ENCODE measurements at regions not wholly inside any gene's neighbourhood (a gene's known extent, or its start where the extent isn't known, plus 50 kb on each side); places are given as distances from the start of the nearest gene placed in this dataset.
"Not testable (repeated sequence)": the region's sequence is repeated elsewhere in the genome, so short reads cannot be mapped to it uniquely, and the experiment has no call there.

DNA sequence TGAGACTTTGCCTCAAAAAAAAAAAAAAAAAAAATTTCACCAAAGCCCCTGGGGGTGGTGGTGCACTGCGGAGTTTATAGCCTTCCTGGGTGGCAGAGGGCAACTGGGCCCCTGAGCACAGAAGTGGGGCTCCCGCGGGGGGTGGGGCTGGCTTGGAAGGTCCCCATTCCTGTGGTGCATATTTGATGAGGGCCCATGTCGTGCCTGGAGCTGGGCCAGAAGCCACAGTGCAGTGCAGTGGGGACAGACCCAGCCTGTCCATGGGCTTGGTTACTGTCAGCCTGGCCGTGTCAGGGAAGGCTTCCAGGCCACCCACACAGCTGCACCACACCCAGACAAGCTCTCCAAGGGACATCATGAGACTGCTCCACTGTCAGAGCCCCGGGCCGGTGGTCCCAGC is 95.5 kb downstream of the NSUN5 start:
- not testable (repeated sequence) for H3K4me3 ChIP-seq (ENCODE audit: insufficient read depth, low read depth, low read length); H3K9me3 ChIP-seq (ENCODE audit: control insufficient read depth, low read length); H3K36me3 ChIP-seq (ENCODE audit: control insufficient read depth, insufficient read depth, low read length); H3K27me3 ChIP-seq (ENCODE audit: control insufficient read depth, insufficient read depth, low read length, poor library complexity, severe bottlenecking); H3K4me1 ChIP-seq (ENCODE audit: control insufficient read depth, insufficient read depth, low read length); H3K27ac ChIP-seq (ENCODE audit: insufficient read depth, low read depth, low read length, poor library complexity, severe bottlenecking)
- WGBS, 2 experiments = 86 to 97% methylated on average over 3 of the region's 7 CpGs

DNA sequence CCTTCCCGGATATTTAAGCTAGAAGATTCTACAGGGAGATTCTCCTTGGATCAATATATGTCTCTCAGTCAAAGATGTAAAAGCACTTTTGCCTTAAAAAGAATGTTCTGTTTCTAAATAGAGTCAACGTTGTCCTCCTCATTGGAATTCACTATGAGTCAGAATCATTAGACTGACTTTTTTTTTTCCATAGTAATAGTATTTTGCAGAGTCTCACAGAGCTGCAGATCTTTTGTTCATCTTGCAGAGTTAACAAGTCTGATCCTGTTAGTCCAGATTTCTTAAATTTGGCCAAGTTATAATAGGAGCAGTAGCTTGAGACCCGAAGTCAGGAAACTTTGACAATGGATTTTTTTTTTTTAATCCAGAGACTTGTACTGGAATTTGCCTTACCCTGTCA is 103.0 kb downstream of the NSUN5 start:
- H3K4me1 ChIP-seq (ENCODE audit: control insufficient read depth, insufficient read depth, low read length); H3K27me3 ChIP-seq (ENCODE audit: control insufficient read depth, insufficient read depth, low read length, poor library complexity, severe bottlenecking); H3K4me3 ChIP-seq (ENCODE audit: insufficient read depth, low read depth, low read length); H3K36me3 ChIP-seq (ENCODE audit: control insufficient read depth, insufficient read depth, low read length); H3K27ac ChIP-seq (ENCODE audit: insufficient read depth, low read depth, low read length, poor library complexity, severe bottlenecking); H3K9me3 ChIP-seq (ENCODE audit: control insufficient read depth, low read length): not testable (repeated sequence)
- 91 to 100% methylated on average over 1 of the region's 3 CpGs for WGBS, 2 experiments

DNA sequence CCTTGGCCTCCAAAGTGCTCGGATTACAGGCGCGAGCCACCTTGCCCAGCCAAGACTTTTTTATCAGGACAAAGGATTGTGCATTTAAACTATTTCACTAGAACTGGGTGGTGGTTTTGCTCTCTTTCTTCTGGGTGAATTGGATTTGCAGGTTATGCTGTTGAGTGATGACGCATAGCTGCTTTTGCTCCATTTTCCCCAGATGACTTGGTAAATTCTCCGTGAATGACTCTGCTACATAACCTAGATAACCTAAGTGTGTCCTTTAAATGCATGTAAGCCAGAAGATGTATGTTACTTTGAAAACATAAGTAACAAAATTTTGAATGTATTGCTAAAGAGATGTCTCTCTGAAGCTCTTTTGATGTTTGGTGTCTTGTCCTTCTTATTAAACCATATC is 103.7 kb downstream of the NSUN5 start:
- 83 to 100% methylated on average over 1 to 3 of the region's 5 CpGs for WGBS, 2 experiments
- not testable (repeated sequence) for H3K36me3 ChIP-seq (ENCODE audit: control insufficient read depth, insufficient read depth, low read length); H3K9me3 ChIP-seq (ENCODE audit: control insufficient read depth, low read length); H3K4me1 ChIP-seq (ENCODE audit: control insufficient read depth, insufficient read depth, low read length); H3K4me3 ChIP-seq (ENCODE audit: insufficient read depth, low read depth, low read length); H3K27ac ChIP-seq (ENCODE audit: insufficient read depth, low read depth, low read length, poor library complexity, severe bottlenecking); H3K27me3 ChIP-seq (ENCODE audit: control insufficient read depth, insufficient read depth, low read length, poor library complexity, severe bottlenecking)

DNA sequence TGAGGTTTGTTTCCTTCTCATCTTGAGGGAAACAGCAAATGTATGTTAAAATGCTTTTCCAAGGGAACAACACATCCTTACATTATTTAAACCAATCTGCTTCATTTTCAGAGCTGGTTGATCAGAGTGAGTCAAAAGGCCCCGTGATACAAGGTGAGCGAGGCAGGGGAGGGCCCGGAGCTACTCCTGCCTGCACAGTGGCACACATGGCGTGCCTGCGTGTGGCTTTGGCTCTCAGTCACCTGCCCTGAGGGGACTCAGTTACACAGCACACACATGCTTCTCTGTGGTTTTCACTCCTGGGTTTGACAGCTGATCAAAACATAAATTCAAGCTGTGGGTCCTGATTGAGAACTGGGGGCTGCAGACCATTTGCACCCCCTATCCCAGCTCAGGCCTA is 105.3 kb downstream of the NSUN5 start:
- not testable (repeated sequence) for H3K9me3 ChIP-seq (ENCODE audit: control insufficient read depth, low read length); H3K27ac ChIP-seq (ENCODE audit: insufficient read depth, low read depth, low read length, poor library complexity, severe bottlenecking); H3K27me3 ChIP-seq (ENCODE audit: control insufficient read depth, insufficient read depth, low read length, poor library complexity, severe bottlenecking); H3K36me3 ChIP-seq (ENCODE audit: control insufficient read depth, insufficient read depth, low read length); H3K4me3 ChIP-seq (ENCODE audit: insufficient read depth, low read depth, low read length); H3K4me1 ChIP-seq (ENCODE audit: control insufficient read depth, insufficient read depth, low read length)
- whole genome bisulfite sequencing, 2 experiments = 100% methylated on average over 1 to 4 of the region's 5 CpGs

DNA sequence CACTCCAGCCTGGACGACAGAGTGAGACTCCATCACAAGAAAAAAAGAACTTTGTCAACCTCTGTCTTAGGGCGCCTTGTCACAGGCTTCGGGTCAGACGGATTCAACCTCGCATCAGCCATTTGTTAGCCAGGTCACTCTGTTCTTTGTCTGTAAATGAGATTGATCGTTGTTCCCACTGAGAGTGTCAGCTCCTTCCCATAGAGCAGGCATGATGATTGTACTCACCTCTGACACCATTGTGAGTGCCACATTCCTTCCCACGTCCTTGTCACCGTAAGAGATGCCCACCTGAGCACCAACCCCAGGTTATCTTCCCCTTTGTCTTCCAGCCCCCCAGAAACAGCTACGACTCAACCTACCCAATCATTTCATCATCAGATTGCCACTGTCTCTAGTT is 107.4 kb downstream of the NSUN5 start:
- H3K27me3 ChIP-seq (ENCODE audit: control insufficient read depth, insufficient read depth, low read length, poor library complexity, severe bottlenecking); H3K36me3 ChIP-seq (ENCODE audit: control insufficient read depth, insufficient read depth, low read length); H3K9me3 ChIP-seq (ENCODE audit: control insufficient read depth, low read length); H3K27ac ChIP-seq (ENCODE audit: insufficient read depth, low read depth, low read length, poor library complexity, severe bottlenecking); H3K4me3 ChIP-seq (ENCODE audit: insufficient read depth, low read depth, low read length); H3K4me1 ChIP-seq (ENCODE audit: control insufficient read depth, insufficient read depth, low read length): not testable (repeated sequence)
- 94 to 98% methylated on average over 7 of the region's 9 CpGs for WGBS, 2 experiments

DNA sequence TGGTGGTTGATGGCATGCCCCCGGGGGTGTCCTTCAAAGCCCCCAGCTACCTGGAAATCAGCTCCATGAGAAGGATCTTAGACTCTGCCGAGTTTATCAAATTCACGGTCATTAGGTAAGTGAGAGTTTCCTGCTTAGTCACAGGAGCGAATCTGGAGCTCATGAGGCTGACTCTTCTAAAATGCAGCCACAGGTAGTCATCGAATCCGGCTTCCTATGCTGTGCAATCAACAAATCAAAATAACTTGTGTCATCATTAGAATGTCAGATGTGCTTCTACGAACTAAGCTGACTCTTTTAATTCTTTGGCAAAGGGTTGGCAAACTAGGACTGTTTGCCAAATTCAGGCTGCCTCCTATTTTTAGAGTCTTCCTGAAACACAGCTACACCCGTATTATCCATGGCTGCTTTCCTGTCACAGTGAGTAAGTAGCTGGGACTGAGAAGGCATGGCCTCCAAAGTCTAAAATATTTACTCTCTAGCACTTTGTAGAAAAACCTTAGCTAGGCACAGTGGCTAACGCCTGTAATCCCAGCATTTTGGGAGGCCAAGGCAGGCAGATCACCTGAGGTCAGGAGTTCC is 108.0 kb downstream of the NSUN5 start:
- H3K4me3 ChIP-seq (ENCODE audit: insufficient read depth, low read depth, low read length); H3K27ac ChIP-seq (ENCODE audit: insufficient read depth, low read depth, low read length, poor library complexity, severe bottlenecking); H3K9me3 ChIP-seq (ENCODE audit: control insufficient read depth, low read length); H3K27me3 ChIP-seq (ENCODE audit: control insufficient read depth, insufficient read depth, low read length, poor library complexity, severe bottlenecking); H3K4me1 ChIP-seq (ENCODE audit: control insufficient read depth, insufficient read depth, low read length); H3K36me3 ChIP-seq (ENCODE audit: control insufficient read depth, insufficient read depth, low read length): not testable (repeated sequence)
- no CpG with 5 or more reads among the region's 9 CpGs for WGBS, 2 experiments

DNA sequence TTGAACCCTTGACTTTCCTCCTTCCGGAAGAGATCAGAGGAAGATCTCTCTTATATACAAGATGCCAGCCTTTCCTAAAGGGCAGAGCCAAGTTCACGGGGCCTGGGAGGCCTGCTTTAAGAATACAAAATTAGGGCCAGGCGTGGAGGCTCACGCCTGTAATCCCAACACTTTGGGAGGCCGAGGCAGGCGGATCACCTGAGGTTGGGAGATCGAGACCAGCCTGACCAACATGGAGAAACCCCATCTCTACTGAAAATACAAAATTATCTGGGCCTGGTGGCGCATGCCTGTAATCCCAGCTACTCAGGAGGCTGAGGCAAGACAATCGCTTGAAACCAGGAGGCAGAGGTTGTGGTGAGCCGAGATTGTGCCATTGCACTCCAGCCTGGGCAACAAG is 108.2 kb upstream of the SPDYE9 start:
- not testable (repeated sequence) for H3K9me3 ChIP-seq (ENCODE audit: control insufficient read depth, low read length); H3K27ac ChIP-seq (ENCODE audit: insufficient read depth, low read depth, low read length, poor library complexity, severe bottlenecking); H3K4me3 ChIP-seq (ENCODE audit: insufficient read depth, low read depth, low read length); H3K27me3 ChIP-seq (ENCODE audit: control insufficient read depth, insufficient read depth, low read length, poor library complexity, severe bottlenecking); H3K36me3 ChIP-seq (ENCODE audit: control insufficient read depth, insufficient read depth, low read length); H3K4me1 ChIP-seq (ENCODE audit: control insufficient read depth, insufficient read depth, low read length)
- WGBS, 2 experiments = 92 to 96% methylated on average over 7 to 8 of the region's 10 CpGs

DNA sequence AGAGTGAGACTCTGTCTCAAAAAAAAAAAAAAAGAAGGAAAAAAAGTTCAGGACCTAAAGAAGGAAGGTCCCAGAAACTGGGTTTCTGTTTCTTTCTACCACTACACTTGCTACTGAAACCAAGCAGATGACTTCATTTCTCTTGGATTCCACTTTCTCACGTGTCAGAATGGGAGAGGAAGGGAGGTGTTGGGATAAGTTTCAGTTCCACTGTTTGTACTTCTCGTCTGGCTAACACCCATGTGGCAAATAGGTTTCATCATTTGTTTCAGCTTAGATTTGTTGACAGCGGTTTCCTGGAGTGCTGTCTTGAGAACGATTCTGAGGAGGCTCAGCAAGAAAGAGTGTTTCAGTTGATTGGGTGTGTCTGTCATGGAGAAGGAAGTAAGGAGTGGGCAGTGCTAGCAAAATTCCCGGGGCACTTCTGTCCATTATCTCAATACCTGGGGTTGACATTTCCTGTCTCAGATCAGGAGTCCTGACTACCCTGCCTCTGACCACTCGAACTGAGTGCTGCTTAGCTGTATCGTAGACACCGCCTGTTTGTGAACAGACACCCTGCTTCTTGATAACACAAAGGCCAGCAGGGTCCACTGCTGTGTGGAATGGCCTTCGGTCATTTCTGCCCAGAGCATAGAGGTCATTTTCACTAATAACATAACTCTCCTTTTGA is 104.8 kb upstream of the SPDYE9 start:
- 90 to 94% methylated on average over 3 of the region's 9 CpGs for WGBS, 2 experiments
- not testable (repeated sequence) for H3K4me1 ChIP-seq (ENCODE audit: control insufficient read depth, insufficient read depth, low read length); H3K36me3 ChIP-seq (ENCODE audit: control insufficient read depth, insufficient read depth, low read length); H3K4me3 ChIP-seq (ENCODE audit: insufficient read depth, low read depth, low read length); H3K27me3 ChIP-seq (ENCODE audit: control insufficient read depth, insufficient read depth, low read length, poor library complexity, severe bottlenecking); H3K27ac ChIP-seq (ENCODE audit: insufficient read depth, low read depth, low read length, poor library complexity, severe bottlenecking); H3K9me3 ChIP-seq (ENCODE audit: control insufficient read depth, low read length)

DNA sequence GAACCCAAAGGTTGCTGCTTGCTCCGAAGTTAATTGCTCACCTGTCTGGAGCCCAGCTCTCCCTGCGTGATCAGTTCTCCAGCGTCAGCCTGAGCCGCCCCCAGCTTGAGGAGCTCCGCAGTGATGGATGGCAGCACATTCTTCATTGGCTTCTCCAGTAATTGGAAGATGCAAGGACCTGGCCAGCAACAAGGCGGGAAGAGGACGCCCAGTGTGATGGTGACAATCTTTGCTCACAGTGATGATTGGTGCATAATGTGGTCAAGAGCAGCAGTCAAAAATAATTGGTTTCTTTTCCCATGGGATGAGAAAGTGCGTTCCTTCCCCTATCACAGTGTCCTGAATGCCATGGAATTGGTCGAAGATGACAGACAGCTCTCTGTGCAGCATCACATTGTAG is 102.4 kb upstream of the SPDYE9 start:
- H3K4me1 ChIP-seq (ENCODE audit: control insufficient read depth, insufficient read depth, low read length); H3K27ac ChIP-seq (ENCODE audit: insufficient read depth, low read depth, low read length, poor library complexity, severe bottlenecking): not testable (repeated sequence)

DNA sequence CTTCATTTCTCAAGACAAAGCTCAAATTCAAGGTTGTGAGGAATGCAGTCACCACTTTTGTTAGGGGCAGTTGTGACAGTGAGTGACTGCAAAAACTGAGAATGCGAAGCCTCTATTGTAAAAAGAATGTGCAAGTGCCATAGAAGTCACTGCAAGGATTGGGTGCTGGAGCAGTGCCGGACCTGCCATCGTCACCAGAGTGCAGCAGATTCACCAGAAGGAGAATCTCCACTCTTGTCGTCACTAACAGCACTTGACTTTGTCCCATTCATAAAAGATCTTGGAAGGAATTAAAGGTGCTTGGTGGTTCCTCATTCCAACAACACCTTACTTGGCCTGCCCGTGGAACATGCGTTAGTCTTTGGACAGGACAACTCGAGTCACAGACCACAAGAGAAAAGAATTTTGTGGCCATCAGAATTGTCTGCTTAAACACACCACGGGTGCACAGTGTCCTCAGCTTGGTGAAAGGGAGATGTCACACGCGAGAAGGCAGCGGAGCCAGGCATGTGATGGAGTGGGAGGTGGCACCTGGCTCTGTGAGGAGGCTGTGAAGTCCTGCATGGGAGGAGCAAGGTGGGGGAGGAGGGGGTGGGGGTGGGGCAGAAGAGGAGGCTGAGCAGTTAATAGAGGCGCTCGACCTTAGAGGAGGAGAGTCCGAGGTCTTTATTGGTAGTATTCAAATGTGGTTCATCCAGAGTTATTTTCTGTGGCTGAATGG is 100.9 kb upstream of the SPDYE9 start:
- not testable (repeated sequence) for H3K36me3 ChIP-seq (ENCODE audit: control insufficient read depth, insufficient read depth, low read length); H3K9me3 ChIP-seq (ENCODE audit: control insufficient read depth, low read length); H3K27ac ChIP-seq (ENCODE audit: insufficient read depth, low read depth, low read length, poor library complexity, severe bottlenecking); H3K4me1 ChIP-seq (ENCODE audit: control insufficient read depth, insufficient read depth, low read length); H3K4me3 ChIP-seq (ENCODE audit: insufficient read depth, low read depth, low read length); H3K27me3 ChIP-seq (ENCODE audit: control insufficient read depth, insufficient read depth, low read length, poor library complexity, severe bottlenecking)
- no CpG with 5 or more reads among the region's 14 CpGs for WGBS, 2 experiments

More for the DNA sequence above, 102.4 kb upstream of the SPDYE9 start:
- not testable (repeated sequence) for H3K27me3 ChIP-seq (ENCODE audit: control insufficient read depth, insufficient read depth, low read length, poor library complexity, severe bottlenecking); H3K36me3 ChIP-seq (ENCODE audit: control insufficient read depth, insufficient read depth, low read length); H3K9me3 ChIP-seq (ENCODE audit: control insufficient read depth, low read length); H3K4me3 ChIP-seq (ENCODE audit: insufficient read depth, low read depth, low read length)
- WGBS, 2 experiments = 100% methylated on average over 1 of the region's 9 CpGs; no CpG with 5 or more reads in 1 of the 2 experiments

Data from ectodermal cell (in vitro differentiated cells).